H1 (cell line): ENCODE measurements at regions not wholly inside any gene's neighbourhood (a gene's known extent, or its start where the extent isn't known, plus 50 kb on each side); places are given as distances from the start of the nearest gene placed in this dataset.

Source experiments
- CTCF ChIA-PET: fragments of 300-600 bp; sonication (Branson Sonifier 250); formaldehyde crosslinking; loops from one replicate; lab custom pipeline; 2021; ENCODE audit not compliant: partially characterized antibody; lab: Charles Lee
- POLR2A ChIA-PET: fragments of 300-600 bp; sonication (Branson Sonifier 250); formaldehyde crosslinking; loops from one replicate; lab custom pipeline; 2021; ENCODE audit warnings: inconsistent platforms; ENCODE audit not compliant: partially characterized antibody; lab: Charles Lee
- DNase-seq, 2 experiments: peaks; one replicate each; pipeline versions ENCODE4 v3.0.0 to v3.0.0-alpha.2; 2010 to 2022; ENCODE audit warnings: low spot score in 2 of 2, low read depth in 1 of 2, mixed read lengths in 1 of 2
- FAIRE-seq: peaks from 2 replicates; lab custom pipeline; 2011; peaks lifted over from hg19 to GRCh38; lab: Jason Lieb, UNC
- H2AFZ ChIP-seq: 2 replicates; pipeline ENCODE4 v1.8.1; 2012; ENCODE audit warnings: low read length, inconsistent platforms
- H2AK5ac ChIP-seq: 2 replicates; pipeline ENCODE4 v1.6.1; 2013; ENCODE audit warnings: low read depth, low read length
- H2BK120ac ChIP-seq: replicated peaks from 2 replicates; pipeline ENCODE3; 2013; ENCODE audit warnings: low read depth, low read length, inconsistent platforms
- H2BK12ac ChIP-seq: 2 replicates; pipeline ENCODE4 v1.6.1; 2013; ENCODE audit warnings: low read depth, low read length
- H2BK15ac ChIP-seq: 2 replicates; pipeline ENCODE4 v1.6.1; 2013; ENCODE audit warnings: low read length
- H2BK20ac ChIP-seq: 2 replicates; pipeline ENCODE4 v1.6.1; 2013; ENCODE audit warnings: low read length
- H2BK5ac ChIP-seq: 2 replicates; pipeline ENCODE4 v1.6.1; 2013; ENCODE audit warnings: low read depth, low read length
- H3K14ac ChIP-seq: 2 replicates; pipeline ENCODE4 v1.6.1; 2013; ENCODE audit warnings: inconsistent platforms; ENCODE audit not compliant: insufficient read length
- H3K18ac ChIP-seq: 2 replicates; pipeline ENCODE4 v1.6.1; 2013; ENCODE audit warnings: low read length; ENCODE audit errors: extremely low read depth
- H3K23ac ChIP-seq: 2 replicates; pipeline ENCODE4 v1.6.1; 2013; ENCODE audit warnings: inconsistent platforms; ENCODE audit not compliant: insufficient read length
- H3K23me2 ChIP-seq: 2 replicates; pipeline ENCODE4 v1.6.1; 2013; ENCODE audit warnings: low read depth, low read length
- H3K27ac ChIP-seq: 2 replicates; pipeline ENCODE4 v1.6.1; 2011; ENCODE audit warnings: low read depth, low read length, inconsistent platforms
- H3K27me3 ChIP-seq, 4 experiments: replicated peaks in 1 of 4; 1 replicate in 1 of 4; 2 replicates in 3 of 4; pipeline versions ENCODE4 v1.6.1 to v1.8.1; 2011 to 2013; ENCODE audit warnings: low read length in 3 of 4, mild to moderate bottlenecking in 3 of 4, inconsistent platforms in 2 of 4, mixed read lengths in 2 of 4, moderate library complexity in 1 of 4; ENCODE audit not compliant: control insufficient read depth in 3 of 4, insufficient read depth in 3 of 4; ENCODE audit errors: extremely low read depth in 1 of 4
- H3K36me3 ChIP-seq, 4 experiments: 2 replicates each; pipeline versions ENCODE4 v1.6.1 to v1.8.1; 2011 to 2013; ENCODE audit warnings: mild to moderate bottlenecking in 4 of 4, low read length in 3 of 4, moderate library complexity in 2 of 4, control low read depth in 1 of 4, inconsistent platforms in 1 of 4; ENCODE audit not compliant: insufficient read depth in 4 of 4, control insufficient read depth in 2 of 4
- H3K4ac ChIP-seq: replicated peaks from 2 replicates; pipeline ENCODE3; 2013; ENCODE audit warnings: low read length, low read depth, mixed read lengths, inconsistent platforms; ENCODE audit not compliant: insufficient read length
- H3K4me1 ChIP-seq, 4 experiments: replicated peaks in 1 of 4; 1 replicate in 1 of 4; 2 replicates in 3 of 4; pipeline versions ENCODE4 v1.6.1 to v1.8.1; 2011 to 2013; ENCODE audit warnings: low read length in 3 of 4, inconsistent platforms in 2 of 4, mixed read lengths in 1 of 4; ENCODE audit not compliant: insufficient read depth in 4 of 4, control insufficient read depth in 3 of 4
- H3K4me2 ChIP-seq, 2 experiments: 2 replicates each; pipeline versions ENCODE4 v1.6.1 to v1.8.1; 2011 to 2013; ENCODE audit warnings: low read depth in 2 of 2, low read length in 2 of 2, control low read depth in 1 of 2, inconsistent platforms in 1 of 2, mild to moderate bottlenecking in 1 of 2; ENCODE audit not compliant: insufficient read depth in 1 of 2
- H3K4me3 ChIP-seq, 4 experiments: fragments of 200-600, 300-600 bp in 1 of 4; sonication (generic), shearing (Covaris generic), sonication (Bioruptor Twin) in 1 of 4; 2 replicates each; pipeline versions ENCODE4 v1.5.1 to v1.8.1; 2011 to 2016; ENCODE audit warnings: low read length in 4 of 4, low read depth in 3 of 4, control low read depth in 2 of 4, inconsistent platforms in 2 of 4, mild to moderate bottlenecking in 2 of 4, mixed read lengths in 1 of 4, moderate library complexity in 1 of 4; ENCODE audit not compliant: insufficient read depth in 2 of 4; ENCODE audit errors: extremely low read depth in 1 of 4
- H3K56ac ChIP-seq: replicated peaks from 2 replicates; pipeline ENCODE3; 2013; ENCODE audit warnings: low read depth, mild to moderate bottlenecking, mixed read lengths, low read length, inconsistent platforms; ENCODE audit not compliant: insufficient read length
- H3K79me1 ChIP-seq: 2 replicates; pipeline ENCODE4 v1.6.1; 2013; ENCODE audit warnings: low read depth, low read length, control low read depth
- H3K79me2 ChIP-seq, 2 experiments: 2 replicates each; pipeline versions ENCODE4 v1.6.1 to v1.8.1; 2012 to 2013; ENCODE audit warnings: low read length in 2 of 2, mild to moderate bottlenecking in 2 of 2, inconsistent platforms in 1 of 2; ENCODE audit not compliant: insufficient read depth in 2 of 2, control insufficient read depth in 1 of 2
- H3K9ac ChIP-seq, 4 experiments: replicated peaks in 1 of 4; 1 replicate in 1 of 4; 2 replicates in 3 of 4; pipeline versions ENCODE4 v1.6.1 to v1.8.1; 2011 to 2013; ENCODE audit warnings: low read depth in 3 of 4, low read length in 3 of 4, control low read depth in 2 of 4, mild to moderate bottlenecking in 2 of 4, moderate library complexity in 2 of 4, inconsistent platforms in 1 of 4; ENCODE audit errors: extremely low read depth in 1 of 4
- H3K9me3 ChIP-seq, 2 experiments: 2 replicates each; pipeline versions ENCODE4 v1.6.1 to v1.8.1; 2012 to 2013; ENCODE audit warnings: mild to moderate bottlenecking in 2 of 2, moderate library complexity in 2 of 2, control low read depth in 1 of 2, inconsistent platforms in 1 of 2, low read depth in 1 of 2, low read length in 1 of 2, mixed read lengths in 1 of 2; ENCODE audit not compliant: insufficient read depth in 2 of 2
- H4K20me1 ChIP-seq, 2 experiments: replicated peaks in 1 of 2; 2 replicates each; pipeline versions ENCODE3 to v1.8.1; 2011 to 2013; ENCODE audit warnings: inconsistent platforms in 2 of 2, low read length in 2 of 2, mild to moderate bottlenecking in 1 of 2; ENCODE audit not compliant: insufficient read depth in 2 of 2, control insufficient read depth in 1 of 2
- H4K5ac ChIP-seq: 2 replicates; pipeline ENCODE4 v1.6.1; 2013; ENCODE audit warnings: low read length, low read depth, mixed read lengths, inconsistent platforms; ENCODE audit not compliant: insufficient read length
- H4K8ac ChIP-seq: 2 replicates; pipeline ENCODE4 v1.8.0; 2013; ENCODE audit warnings: mild to moderate bottlenecking, moderate library complexity, low read length, inconsistent platforms; ENCODE audit not compliant: insufficient read depth; ENCODE audit errors: extremely low read depth
- H4K91ac ChIP-seq: replicated peaks from 2 replicates; pipeline ENCODE3; 2013; ENCODE audit warnings: low read length, mixed read lengths, inconsistent platforms; ENCODE audit not compliant: insufficient read length
- ASH2L ChIP-seq: fragments of 200-600, 300-600 bp; sonication (generic); IDR thresholded peaks from one replicate; pipeline ENCODE4 v1.7.1; 2017; ENCODE audit warnings: low read length
- BCL11A ChIP-seq, 2 experiments: IDR thresholded peaks; one replicate each; pipeline ENCODE4 v1.6.1; 2011; ENCODE audit warnings: low read depth in 2 of 2, low read length in 2 of 2, mild to moderate bottlenecking in 2 of 2
- CEBPB ChIP-seq: IDR thresholded peaks from 2 replicates; pipeline ENCODE4 v1.6.1; 2012; ENCODE audit warnings: low read depth, low read length
- CHD1 ChIP-seq: IDR thresholded peaks from 2 replicates; pipeline ENCODE4 v1.6.1; 2012; ENCODE audit warnings: low read depth, low read length, improper control_type of control experiment
- GABPA ChIP-seq: IDR thresholded peaks from 2 replicates; pipeline ENCODE4 v1.6.1; 2011; ENCODE audit warnings: mild to moderate bottlenecking, low read length, moderate library complexity, borderline replicate concordance; ENCODE audit not compliant: insufficient read depth
- HDAC2 ChIP-seq, 2 experiments: fragments of 300-600 bp in 1 of 2; sonication (generic) in 1 of 2; IDR thresholded peaks; 2 replicates each; pipeline ENCODE4 v1.6.1; 2011 to 2012; ENCODE audit warnings: low read depth in 2 of 2, low read length in 2 of 2, mild to moderate bottlenecking in 2 of 2, moderate library complexity in 2 of 2, borderline replicate concordance in 1 of 2, inconsistent platforms in 1 of 2
- JUND ChIP-seq: IDR thresholded peaks from 2 replicates; pipeline ENCODE4 v1.6.1; 2011; ENCODE audit warnings: mild to moderate bottlenecking, improper control_type of control experiment, low read length
- NRF1 ChIP-seq: IDR thresholded peaks from 2 replicates; pipeline ENCODE4 v1.6.1; 2011; ENCODE audit warnings: mild to moderate bottlenecking, low read depth, low read length, improper control_type of control experiment
- POU5F1 ChIP-seq: IDR thresholded peaks from 2 replicates; pipeline ENCODE4 v1.6.1; 2011; ENCODE audit warnings: low read depth, mild to moderate bottlenecking, low read length, moderate library complexity
- SAP30 ChIP-seq: fragments of 300-600 bp; sonication (generic); IDR thresholded peaks from 2 replicates; pipeline ENCODE4 v1.7.1; 2012; ENCODE audit warnings: low read length, moderate library complexity, mild to moderate bottlenecking, inconsistent platforms; ENCODE audit not compliant: insufficient read depth, insufficient replicate concordance
- SP2 ChIP-seq: IDR thresholded peaks from 2 replicates; pipeline ENCODE4 v1.6.1; 2012; ENCODE audit warnings: mild to moderate bottlenecking, low read length, inconsistent platforms
- SRF ChIP-seq: IDR thresholded peaks from 2 replicates; pipeline ENCODE4 v1.6.1; 2011; ENCODE audit warnings: mild to moderate bottlenecking, low read depth, low read length, moderate library complexity
- WGBS, 2 experiments: shearing (Covaris generic) in 1 of 2; methylation state at CpG; one replicate each; pipeline versions ENCODE4 v1.1.6 to v1.1.7; 2013 to 2015; ENCODE audit warnings: low lambda C conversion rate in 2 of 2, mixed read lengths in 2 of 2, inconsistent platforms in 1 of 2, low coverage in 1 of 2, missing lambda C conversion rate in 1 of 2; ENCODE audit not compliant: insufficient replicate concordance in 2 of 2, insufficient coverage in 1 of 2, insufficient read length in 1 of 2; ENCODE audit errors: extremely low coverage in 1 of 2, missing lambda C conversion rate in 1 of 2; 5-methylcytosine and 5-hydroxymethylcytosine counted together

GRCh38 chr5:106292654-106293053 is 1378.1 kb downstream of the EFNA5 start:
- Histone ChIP-seq H4K20me1 (no peaks in the 10 kb centered on the region), H3K56ac (no peak overlapping the region), H3K18ac (no peak overlapping the region), H3K9me3 (no peaks in the 10 kb centered on the region), H2BK5ac (no peak overlapping the region), H3K27me3 (no peaks in the 10 kb centered on the region), H3K4me1 (peaks cover 0 to 4% (median 0%) of the 10 kb centered on the region in 4 experiments; a peak in 1 of 7 replicates), H4K8ac (no peak overlapping the region), H2AK5ac (no peak overlapping the region), H4K5ac (no peak overlapping the region), H3K27ac (no peak overlapping the region), H2BK20ac (no peak overlapping the region), H3K36me3 (no peaks in the 10 kb centered on the region), H3K23ac (no peak overlapping the region), H2BK15ac (no peak overlapping the region), H3K4ac (no peak overlapping the region), H3K14ac (no peak overlapping the region), H3K79me2 (no peaks in the 10 kb centered on the region), H4K91ac (no peak overlapping the region), H2BK12ac (no peak overlapping the region), H2AFZ (no peak overlapping the region), H3K4me3 (no peak overlapping the region), H3K4me2 (no peak overlapping the region), H3K23me2 (no peaks in the 10 kb centered on the region), H3K79me1 (no peaks in the 10 kb centered on the region), H3K9ac (no peak overlapping the region), H2BK120ac (no peak overlapping the region)
- FAIRE-seq (no peak), DNase-seq (no peak)
- CTCF ChIA-PET: no interaction called here
- TF ChIP-seq ASH2L (no peak), POU5F1 (no peak), GABPA (no peak), JUND (no peak), BCL11A (IDR thresholded peaks at IDR 0.05; ENCODE audit: low read depth in 2 of 2, low read length in 2 of 2) (no peak), NRF1 (no peak), CEBPB (no peak), SRF (no peak), HDAC2 (IDR thresholded peaks at IDR 0.05; ENCODE audit: borderline replicate concordance in 1 of 2, low read depth in 2 of 2, low read length in 2 of 2) (no peak), SAP30 (no peak), SP2 (no peak), CHD1 (no peak)
- POLR2A ChIA-PET: no interaction called here
- 58% methylated on average over 2 of the region's 2 CpGs; no CpG with 5 or more reads in 1 of the 2 experiments for WGBS, 2 experiments
